GM19043 (cell line): ENCODE measurements at regions not wholly inside any gene's neighbourhood (a gene's known extent, or its start where the extent isn't known, plus 50 kb on each side); places are given as distances from the start of the nearest gene placed in this dataset.
"Not testable (repeated sequence)": the region's sequence is repeated elsewhere in the genome, so short reads cannot be mapped to it uniquely, and the experiment has no call there.

Experiments used
- ATAC-seq: cut with Tn5 transposase; IDR thresholded peaks from one replicate; pipeline ENCODE4 v1.9.1; 2021; ENCODE audit warnings: low read depth; ENCODE audit not compliant: unreplicated experiment

- no peak for ATAC-seq
Observed at GRCh38 chr11:97890466-97890865, 1130.3 kb upstream of the CNTN5 start.

DNA sequence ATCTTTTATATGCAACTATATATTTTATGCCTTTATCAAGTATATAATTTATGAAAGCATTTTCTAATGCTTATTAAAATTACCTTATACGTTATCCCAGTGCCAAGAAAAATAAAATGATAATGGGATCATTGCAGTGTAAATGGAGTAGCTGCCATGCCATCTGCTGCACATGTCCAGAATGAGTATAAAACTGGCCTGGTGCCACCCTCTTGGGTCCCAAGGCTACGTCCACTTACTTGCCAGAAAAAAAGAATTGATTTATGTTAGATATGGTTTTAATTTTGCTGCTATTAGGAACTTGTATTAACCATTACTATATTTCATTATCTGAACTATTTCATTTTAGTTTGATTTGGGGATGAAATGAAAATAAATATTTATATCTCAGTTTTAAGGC is 1127.1 kb upstream of the CNTN5 start:
- no peak for ATAC-seq

DNA sequence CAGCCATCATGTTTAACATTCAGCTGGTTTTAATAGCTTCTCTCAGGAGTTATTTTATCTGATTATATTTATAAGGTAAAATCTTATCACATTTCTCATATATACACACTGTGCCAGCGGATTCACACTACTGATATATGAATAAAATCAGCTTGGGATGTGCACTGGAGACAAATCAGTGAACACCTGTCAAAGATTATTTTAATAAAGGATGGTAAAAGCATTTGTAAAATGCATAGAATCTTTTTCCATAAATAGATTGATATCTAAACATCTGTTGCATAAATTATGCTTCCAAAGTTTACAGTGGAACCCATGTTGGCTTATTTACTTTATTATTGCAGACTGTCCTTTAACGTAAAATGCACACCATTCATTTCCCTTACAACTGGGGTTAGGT is 1125.8 kb upstream of the CNTN5 start:
- no peak for ATAC-seq

DNA sequence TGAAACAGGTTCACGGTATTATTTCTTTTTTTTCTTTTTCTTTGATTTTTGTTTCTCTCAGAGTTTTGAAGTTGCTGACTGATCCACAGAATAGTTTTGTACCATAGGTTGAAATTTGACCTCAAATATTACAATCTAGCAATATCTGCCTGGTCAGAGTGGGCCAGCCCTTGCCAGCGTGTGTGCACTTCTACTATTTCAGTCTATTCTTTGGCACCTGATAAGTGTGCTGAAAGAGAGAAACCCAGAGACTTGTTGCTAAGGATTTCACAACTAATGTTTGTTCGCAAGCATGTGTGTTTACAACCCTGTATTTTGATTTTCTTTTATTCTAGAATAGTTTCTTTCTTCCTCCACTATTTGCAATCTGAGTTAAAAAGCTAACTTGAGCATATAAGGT is 1125.2 kb upstream of the CNTN5 start:
- ATAC-seq = no peak

GRCh38 chr11:97902828-97903227 is 1117.9 kb upstream of the CNTN5 start:
- no peak for ATAC-seq

DNA sequence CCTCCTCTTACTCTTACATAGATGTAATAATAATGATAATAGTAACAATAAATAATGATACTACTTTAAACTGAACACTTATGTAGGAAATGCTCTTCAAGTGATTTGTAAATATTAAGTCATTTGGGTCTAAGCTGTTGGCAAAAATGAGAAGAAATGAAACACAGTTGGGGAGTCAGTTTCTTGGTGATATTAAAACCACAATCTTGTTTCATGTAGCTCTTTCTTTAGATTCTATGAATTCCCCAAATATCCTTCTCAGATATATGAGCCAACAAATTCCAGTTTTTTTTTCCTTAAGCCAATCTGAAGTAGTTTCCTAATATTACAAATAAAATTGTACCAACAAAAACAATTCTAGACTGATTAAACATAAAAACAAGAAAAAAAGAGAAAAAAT is 1115.6 kb upstream of the CNTN5 start:
- no peak for ATAC-seq

DNA sequence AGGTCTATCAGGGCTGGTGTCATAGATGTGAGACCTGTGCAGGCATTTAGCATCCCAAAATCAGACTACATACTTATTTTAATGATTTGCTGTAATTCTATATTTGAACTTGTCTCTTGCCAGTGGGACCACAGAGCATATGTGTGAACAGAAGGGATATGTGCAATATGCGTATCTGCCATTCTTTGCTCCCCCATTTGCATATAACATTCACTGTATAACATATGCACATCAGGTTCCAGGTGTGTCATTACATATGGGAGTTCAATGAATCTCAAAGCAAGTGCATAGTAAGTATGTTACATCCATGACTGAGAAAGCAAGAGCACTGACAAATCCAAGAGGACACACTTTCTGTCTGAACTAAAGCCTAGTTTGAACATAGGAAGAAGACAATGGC is 1115.1 kb upstream of the CNTN5 start:
- ATAC-seq = no peak

DNA sequence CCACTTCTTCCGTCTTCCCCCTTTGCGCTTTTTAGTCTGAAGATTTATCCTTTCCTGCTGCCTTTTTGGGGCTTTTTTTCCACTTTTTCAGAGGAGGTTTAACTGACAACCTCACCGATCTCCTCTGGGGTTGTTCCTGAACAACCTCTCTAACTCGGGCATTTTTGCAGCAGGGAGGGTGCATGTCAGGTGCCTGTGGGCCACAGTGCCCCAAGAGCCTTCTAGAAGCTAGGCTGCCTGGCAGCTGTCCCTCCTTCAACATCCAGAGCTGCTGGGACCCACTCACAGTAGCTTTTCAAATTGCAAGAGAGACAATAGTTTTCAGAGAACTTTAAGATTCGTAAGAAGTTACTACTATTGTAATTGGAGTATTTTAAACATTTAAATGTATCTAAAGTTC is 1112.4 kb upstream of the CNTN5 start:
- ATAC-seq = no peak

DNA sequence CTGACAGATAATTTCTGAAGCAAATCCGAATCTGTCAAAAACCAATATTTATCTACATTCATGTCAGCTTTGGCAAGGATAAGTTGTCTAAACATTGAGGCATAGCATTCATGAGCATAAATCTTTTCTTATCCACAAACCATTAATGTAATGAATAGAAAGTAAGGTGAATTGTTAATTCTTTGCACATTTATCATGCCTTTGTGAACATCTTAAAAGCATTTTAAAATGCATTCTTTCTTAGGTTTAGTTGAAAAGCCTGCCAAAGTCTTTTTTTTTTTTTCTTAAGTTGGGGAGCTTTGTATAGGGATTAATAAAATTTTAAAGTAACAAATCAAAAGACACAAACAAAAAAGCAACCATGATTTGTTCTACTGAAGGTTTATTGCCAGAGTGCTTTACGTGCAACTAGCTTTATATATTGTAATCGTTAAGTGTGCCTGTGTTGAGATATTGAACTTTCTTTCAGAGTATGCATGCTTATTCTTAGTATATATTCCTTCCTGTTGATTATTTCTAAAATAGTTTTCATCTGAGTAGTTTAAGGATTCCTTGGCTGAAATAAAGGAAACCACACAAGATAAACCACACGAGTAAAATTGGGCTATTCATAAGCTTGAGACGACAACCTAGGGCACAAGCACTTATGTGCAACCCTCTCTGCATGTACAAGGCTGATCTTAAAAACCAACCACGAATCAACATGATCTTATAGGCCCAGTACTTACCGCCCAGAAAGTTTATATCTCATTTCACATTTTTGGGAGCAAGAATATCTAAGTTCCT is 1110.9 kb upstream of the CNTN5 start:
- no peak for ATAC-seq

- no peak for ATAC-seq
Observed at GRCh38 chr11:97912629-97913028, 1108.1 kb upstream of the CNTN5 start.

DNA sequence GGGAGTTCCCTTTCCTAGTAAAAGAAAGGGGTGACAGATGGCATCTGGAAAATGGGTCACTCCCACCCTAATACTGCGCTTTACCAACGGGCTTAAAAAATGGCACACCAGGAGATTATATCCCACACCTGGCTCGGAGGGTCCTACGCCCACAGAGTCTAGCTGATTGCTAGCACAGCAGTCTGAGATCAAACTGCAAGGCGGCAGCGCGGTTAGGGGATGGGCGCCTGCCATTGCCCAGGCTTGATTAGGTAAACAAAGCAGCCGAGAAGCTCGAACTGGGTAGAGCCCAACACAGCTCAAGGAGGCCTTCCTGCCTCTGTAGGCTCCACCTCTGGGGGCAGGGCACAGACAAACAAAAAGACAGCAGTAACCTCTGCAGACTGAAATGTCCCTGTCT is 1097.8 kb upstream of the CNTN5 start:
- not testable (repeated sequence) for ATAC-seq

GRCh38 chr11:97934572-97935208 is 1086.1 kb upstream of the CNTN5 start:
- ATAC-seq = no peak

- ATAC-seq = no peak
Observed at GRCh38 chr11:97937501-97937900, 1083.2 kb upstream of the CNTN5 start.

- ATAC-seq = no peak
Observed at GRCh38 chr11:97938789-97939188, 1082.0 kb upstream of the CNTN5 start.

DNA sequence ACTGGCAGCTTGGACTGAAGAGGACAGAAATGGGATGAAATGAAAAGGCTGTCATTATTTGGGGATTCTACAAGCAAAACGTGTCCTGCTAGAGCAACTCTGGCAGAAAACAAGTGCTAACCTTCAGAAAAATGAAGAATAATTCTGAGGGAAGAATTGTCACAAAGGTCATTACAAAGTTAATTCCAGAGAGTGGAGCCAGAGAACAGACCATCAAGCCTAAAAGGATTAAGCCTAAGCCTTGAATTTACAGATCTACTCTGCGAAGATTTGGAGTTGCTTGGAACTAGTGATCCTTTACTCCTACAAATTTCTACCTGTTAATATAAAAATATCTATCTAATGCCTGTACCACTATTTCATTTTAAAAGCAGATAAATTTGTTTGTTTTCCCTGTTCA is 1077.3 kb upstream of the CNTN5 start:
- ATAC-seq = no peak

GRCh38 chr11:97948793-97949192 is 1072.0 kb upstream of the CNTN5 start:
- ATAC-seq = no peak

DNA sequence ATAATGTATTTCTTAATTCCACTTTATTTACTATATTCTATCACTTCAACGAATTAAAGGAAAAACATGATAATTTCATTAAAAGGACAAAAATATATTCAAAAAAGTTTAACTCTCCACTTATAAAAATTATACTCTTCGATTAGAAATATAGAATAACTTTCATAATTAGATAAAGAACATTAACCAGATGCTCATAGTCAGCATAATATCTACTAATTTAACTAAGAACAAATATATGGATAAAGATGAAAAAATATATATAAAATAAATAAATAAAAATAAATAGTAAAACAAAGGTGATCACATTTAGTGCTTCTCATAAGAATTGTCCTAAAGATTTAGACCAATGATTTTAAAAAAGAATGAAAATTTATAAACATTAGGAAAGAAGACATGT is 1065.2 kb upstream of the CNTN5 start:
- ATAC-seq = no peak

GRCh38 chr11:97956904-97957303 is 1063.8 kb upstream of the CNTN5 start:
- no peak for ATAC-seq

DNA sequence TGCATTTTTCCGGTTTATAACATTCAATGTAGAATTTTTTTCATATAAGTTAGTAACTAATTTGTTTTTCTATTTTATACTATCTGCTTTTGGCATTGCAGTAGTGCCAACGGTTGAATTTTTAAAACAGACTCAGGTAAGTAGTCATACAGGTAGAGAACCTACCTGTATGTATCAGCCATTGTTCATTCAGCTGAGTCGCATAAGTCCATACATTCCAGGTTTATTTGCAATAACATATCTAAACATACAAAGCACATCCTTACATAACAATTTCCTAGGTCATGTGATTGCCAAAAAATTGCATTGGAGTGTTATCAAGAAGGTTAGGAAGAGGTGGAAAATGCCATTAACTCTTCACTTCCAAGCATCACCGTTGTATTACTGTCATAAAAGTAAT is 1059.3 kb upstream of the CNTN5 start:
- no peak for ATAC-seq

- ATAC-seq = no peak
Observed at GRCh38 chr11:97962758-97963157, 1058.0 kb upstream of the CNTN5 start.

- no peak for ATAC-seq
Observed at GRCh38 chr11:97963528-97964331, 1057.0 kb upstream of the CNTN5 start.
